Hematopoietic multipotent progenitor cell treated with erythropoietin and hydrocortisone succinate and interleukin-3 and kit ligand, for 17 days (in vitro differentiated cells): ENCODE measurements at regions not wholly inside any gene's neighbourhood (a gene's known extent, or its start where the extent isn't known, plus 50 kb on each side); places are given as distances from the start of the nearest gene placed in this dataset.

Experiments
- DNase-seq: peaks from one replicate; pipeline ENCODE4 v3.0.0-alpha.2; 2015; ENCODE audit warnings: low spot score

- DNase-seq, result no peak
Observed at GRCh38 chr10:10910634-10911033, 107.0 kb upstream of the CELF2 start.

GRCh38 chr10:10911035-10911434 lies 106.6 kb upstream of the CELF2 start:
- no peak for DNase-seq

- no peak for DNase-seq
Observed at GRCh38 chr10:10911471-10911921, 106.2 kb upstream of the CELF2 start.

GRCh38 chr10:10914144-10914543 lies 103.5 kb upstream of the CELF2 start:
- no peak for DNase-seq

- DNase-seq, result no peak
Observed at GRCh38 chr10:10915215-10915614, 102.5 kb upstream of the CELF2 start.

- DNase-seq, result no peak
Observed at GRCh38 chr10:10917031-10917430, 100.6 kb upstream of the CELF2 start.

- no peak for DNase-seq
Observed at GRCh38 chr10:10919976-10920375, 97.7 kb upstream of the CELF2 start.

GRCh38 chr10:10921826-10922461 lies 95.7 kb upstream of the CELF2 start:
- no peak for DNase-seq

- no peak for DNase-seq
Observed at GRCh38 chr10:10923029-10923651, 94.5 kb upstream of the CELF2 start.

- DNase-seq, result no peak
Observed at GRCh38 chr10:10925667-10926066, 92.0 kb upstream of the CELF2 start.

- no peak for DNase-seq
Observed at GRCh38 chr10:10927608-10928007, 90.1 kb upstream of the CELF2 start.

- no peak for DNase-seq
Observed at GRCh38 chr10:10930979-10931743, 86.5 kb upstream of the CELF2 start.

GRCh38 chr10:10935032-10935431 lies 82.6 kb upstream of the CELF2 start:
- no peak for DNase-seq

GRCh38 chr10:10938676-10939075 lies 79.0 kb upstream of the CELF2 start:
- no peak for DNase-seq

GRCh38 chr10:10941127-10941730 lies 76.4 kb upstream of the CELF2 start:
- DNase-seq, result no peak

GRCh38 chr10:10942441-10942840 lies 75.2 kb upstream of the CELF2 start:
- no peak for DNase-seq

GRCh38 chr10:10946081-10946480 lies 71.6 kb upstream of the CELF2 start:
- DNase-seq, result no peak

GRCh38 chr10:10946801-10947200 lies 70.9 kb upstream of the CELF2 start:
- no peak for DNase-seq

- no peak for DNase-seq
Observed at GRCh38 chr10:10951675-10952074, 66.0 kb upstream of the CELF2 start.

GRCh38 chr10:10952800-10953199 lies 64.9 kb upstream of the CELF2 start:
- DNase-seq, result no peak

GRCh38 chr10:10956681-10957542 lies 60.8 kb upstream of the CELF2 start:
- no peak for DNase-seq

- DNase-seq, result no peak
Observed at GRCh38 chr10:10958041-10958440, 59.6 kb upstream of the CELF2 start.
